NCI-H1417 (cell line): ENCODE measurements at regions not wholly inside any gene's neighbourhood (a gene's known extent, or its start where the extent isn't known, plus 50 kb on each side); places are given as distances from the start of the nearest gene placed in this dataset.
"Not testable (repeated sequence)": the region's sequence is repeated elsewhere in the genome, so short reads cannot be mapped to it uniquely, and the experiment has no call there.

Source experiments
- DNase-seq, 3 experiments: peaks; one replicate each; lab custom pipeline; 2025; lab: John Stamatoyannopoulos, UW

DNA sequence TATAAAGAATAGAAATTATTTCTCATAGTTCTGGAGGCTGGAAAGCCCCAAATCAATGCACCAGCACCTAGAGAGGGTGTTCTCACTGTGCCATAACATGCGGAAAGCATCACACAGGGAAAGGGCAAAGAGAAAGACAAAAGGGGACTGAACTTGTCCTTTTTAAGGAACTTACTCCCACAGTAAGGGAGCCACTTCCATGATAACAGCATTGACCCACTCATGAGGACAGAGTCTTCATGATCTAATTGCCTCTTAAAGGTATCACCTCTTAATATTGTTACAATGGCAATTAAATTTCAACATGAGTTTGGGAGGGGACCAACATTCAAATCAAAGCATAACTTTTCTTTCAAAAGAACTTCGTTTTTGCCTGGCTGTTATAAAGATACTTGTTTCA, 582.2 kb upstream of the ARID1B start:
- no peak for DNase-seq

DNA sequence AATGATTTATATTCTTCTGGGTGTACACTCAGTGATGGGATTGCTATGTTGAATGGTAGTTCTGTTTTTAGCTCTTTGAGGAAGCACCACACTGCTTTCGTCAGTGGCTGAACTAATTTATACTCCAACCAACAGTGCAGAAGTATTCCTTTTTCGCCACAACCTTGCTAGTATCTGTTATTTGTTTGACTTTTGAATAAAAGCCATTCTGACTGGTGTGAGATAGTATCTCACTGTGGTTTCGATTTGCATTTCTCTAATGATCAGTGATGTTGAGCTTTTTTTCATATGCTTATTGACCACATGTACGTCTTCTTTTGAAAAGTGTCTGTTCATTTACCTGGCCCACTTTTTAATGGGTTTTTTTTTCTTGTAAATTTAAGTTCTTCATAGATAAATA, 583.8 kb upstream of the ARID1B start:
- no peak for DNase-seq

DNA sequence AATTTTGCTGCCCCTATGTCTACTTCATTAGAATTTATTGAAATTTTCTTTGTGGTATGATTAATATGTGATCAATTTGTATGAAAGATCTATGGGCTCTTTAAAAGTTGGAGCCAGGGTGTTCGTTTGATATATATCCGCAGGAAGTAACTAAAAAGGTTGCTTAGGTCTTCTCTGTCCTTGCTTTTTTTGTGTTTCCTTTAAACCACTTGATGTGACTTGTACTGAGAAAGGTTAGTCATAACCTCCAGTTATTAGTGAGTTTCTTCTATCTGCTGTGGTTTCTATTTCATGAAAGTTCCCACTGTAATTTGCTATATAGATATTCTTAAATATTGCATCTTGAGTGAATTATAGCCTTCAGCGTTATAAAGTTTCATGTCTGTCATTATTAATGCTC, 585.3 kb upstream of the ARID1B start:
- no peak for DNase-seq

DNA sequence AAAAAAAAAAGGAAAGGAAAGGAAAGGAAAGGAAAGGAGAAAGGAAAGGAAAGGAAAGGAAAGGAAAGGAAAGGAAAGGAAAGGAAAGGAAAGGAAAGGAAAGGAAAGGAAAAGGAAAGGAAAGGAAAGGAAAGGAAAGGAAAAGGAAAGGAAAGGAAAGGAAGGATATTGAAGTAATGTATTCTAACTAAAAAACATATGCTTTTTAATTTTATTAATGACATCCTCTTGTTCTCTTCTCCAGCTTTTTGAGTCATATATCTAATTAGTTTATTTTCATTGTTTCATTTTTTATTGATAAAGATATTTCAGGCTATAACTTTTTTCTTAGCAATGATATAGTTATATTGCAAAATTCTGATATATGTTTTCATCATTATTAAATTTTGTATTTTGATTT, 585.8 kb upstream of the ARID1B start:
- DNase-seq: not testable (repeated sequence)

DNA sequence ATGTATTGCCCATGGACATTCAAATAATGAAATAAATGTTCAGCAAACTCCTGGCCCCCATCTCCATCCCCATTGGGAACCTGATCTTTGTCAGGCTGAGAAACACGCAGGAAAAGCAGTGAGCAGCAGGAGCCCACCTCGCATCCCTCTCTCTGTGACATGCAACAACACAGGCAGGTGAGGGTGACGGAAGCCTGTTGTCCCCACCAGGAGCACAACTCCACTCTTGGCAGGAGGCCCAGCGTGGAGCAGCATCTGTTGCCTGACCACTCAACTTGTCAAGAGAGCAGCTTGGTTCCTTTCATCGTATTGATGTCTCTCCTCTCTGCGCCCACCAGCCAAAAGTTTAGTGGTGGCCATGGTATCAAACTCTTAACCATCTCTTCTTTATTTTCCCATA, 586.9 kb upstream of the ARID1B start:
- DNase-seq: peak; percentile 5 to 65 (median 34)

DNA sequence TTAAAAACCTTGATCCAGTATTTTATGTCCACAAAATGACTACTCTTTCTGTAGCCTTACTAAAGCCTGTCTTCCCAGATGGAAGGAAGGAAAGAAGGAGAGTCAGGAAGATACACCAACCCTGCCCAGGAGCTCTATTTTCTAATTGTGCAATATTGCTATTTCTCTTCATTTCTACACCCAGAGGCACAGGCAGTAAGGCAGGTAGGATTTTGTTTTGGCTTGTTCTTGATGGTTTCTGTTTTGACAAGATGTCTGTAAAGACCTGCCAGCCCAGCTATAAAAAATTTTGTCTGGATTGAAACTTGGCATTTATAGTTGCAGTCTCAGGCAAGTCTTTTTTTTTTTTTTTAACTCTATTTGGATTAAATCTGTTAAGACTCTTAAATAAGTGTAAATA, 587.5 kb upstream of the ARID1B start:
- DNase-seq: no peak

DNA sequence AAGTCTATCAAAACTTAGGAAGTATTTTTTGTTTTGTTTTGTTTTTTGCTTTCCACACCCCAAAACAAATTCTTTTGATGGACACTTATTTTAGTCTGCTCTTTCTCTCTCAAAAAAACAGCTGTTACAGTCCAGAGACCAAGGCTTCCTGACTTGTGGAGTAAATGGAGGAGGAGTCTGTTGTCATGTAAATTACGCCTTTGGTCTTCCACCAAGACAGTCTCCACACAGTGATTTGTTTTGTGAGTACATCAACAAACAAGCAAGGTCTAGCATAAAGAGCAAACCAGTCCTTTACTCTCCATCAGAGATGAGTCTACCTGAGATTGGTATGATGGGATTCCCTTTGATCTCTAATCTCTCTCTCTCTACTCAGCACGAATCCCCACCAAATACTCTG, 588.0 kb upstream of the ARID1B start:
- no peak for DNase-seq

DNA sequence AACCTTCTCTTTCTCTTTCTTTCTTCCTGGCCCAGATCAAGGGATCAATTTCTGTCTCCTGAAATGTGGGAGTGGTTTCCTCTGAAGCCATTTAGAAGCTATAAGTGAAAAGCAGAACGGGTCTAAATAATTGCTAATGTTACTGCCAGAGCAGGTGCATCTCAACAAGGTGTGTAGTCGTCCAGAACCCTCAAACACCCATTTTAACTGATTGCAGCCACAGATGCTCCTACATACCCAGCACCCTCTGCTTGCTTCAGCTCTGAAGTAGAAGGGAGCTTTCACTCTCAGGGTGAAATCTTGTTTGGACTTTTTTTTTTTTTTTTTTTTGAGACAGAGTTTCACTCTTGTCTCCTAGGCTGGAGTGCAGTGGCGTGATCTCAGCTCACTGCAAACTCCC, 592.1 kb upstream of the ARID1B start:
- DNase-seq: peak in 2 of 3 experiments; percentile 10 to 50

DNA sequence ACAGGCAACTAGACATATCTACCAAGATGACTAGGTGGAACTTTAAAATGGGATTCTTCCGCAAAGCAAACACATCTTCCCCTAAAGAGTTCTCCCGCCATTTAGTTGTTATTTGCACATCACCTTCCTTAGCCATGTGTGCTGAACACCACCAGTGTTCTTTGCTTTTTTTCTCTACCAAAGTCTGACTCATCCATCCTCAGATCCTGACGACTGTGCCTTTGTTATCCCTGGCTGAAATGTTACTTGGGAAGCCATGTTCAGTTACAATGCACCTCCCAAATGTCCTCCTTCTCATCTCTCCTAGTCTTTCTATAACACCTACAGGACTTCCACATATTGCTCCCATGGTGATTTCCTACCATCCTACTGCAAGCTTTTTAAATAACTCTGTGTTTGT, 593.5 kb upstream of the ARID1B start:
- no peak for DNase-seq

DNA sequence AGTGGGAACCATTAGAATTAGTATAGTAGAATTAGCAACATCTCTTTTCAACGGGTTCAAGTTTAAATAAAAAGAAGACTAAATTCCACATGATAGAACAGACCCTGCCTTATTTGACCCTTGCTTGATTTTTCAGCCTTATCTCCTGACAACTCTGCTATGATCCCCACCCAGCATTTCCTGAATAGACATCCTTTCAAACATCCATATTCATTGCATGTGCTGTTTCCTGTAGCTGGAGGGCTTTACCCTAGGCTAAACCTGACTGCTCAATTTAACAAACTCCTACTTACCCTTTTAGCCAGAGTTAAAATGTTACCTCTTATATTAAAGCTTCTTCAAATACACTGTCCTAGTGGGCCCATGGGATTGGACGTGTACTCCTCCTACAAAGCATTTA, 594.8 kb upstream of the ARID1B start:
- DNase-seq: no peak

DNA sequence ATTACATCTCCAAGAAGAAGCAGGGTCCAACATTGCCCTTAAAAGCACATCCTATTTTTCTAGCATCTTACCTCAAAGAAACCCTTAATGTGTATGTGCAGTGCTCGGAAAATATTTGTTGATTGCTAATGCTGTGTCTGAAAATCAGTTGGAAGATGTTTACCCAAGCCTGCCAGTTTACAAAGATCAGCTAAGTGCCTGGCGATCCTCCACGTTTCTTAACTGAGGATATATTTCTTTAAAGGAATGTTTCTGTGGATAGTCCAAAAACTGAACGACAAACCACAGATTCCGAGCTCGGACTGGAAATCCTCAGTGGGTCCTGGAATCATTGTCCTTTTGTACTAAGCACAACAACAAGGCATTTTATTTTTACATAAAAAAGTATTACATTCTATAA, 595.7 kb upstream of the ARID1B start:
- DNase-seq: no peak

DNA sequence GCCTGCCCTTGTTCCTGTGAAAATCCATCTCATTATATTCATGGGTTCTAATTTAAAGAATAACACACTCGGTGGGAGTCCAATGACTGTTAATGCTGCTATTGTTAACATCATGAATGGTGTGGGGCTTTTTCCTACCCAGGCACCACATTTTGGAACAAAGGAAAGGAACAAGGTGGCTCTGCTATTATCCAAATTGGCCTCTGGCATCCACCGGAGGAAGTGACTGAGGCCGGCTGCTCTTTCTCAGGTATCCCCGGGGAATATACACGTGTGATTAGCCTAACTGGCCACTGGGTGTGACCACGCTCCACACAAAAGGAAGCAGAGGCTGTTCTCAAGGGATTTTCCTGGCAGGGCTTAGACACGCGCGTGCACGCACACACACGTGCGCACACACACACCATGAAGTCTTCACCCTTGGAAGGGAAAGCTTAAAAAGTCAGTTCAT, 601.2 kb upstream of the ARID1B start:
- DNase-seq: peak; percentile 57 to 96 (median 78)

DNA sequence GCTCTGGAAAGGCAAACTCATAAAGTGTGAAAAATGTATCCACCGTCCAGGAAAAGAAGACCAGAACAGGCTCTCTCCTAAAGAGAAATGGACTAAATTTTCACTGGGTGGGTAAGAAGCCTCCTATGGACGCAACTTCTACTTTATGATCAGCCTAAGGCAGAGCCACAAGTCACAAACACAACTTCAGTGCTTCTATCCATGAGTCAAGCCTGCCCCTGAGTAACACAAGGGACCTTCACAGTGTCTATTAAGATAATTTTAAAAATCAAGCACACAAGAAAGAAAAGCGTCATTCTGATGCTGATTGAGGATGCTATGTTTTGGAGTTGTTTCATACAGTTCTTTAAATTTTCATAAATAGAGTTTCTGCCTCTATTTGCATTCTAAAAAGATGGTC, 601.7 kb upstream of the ARID1B start:
- no peak for DNase-seq

DNA sequence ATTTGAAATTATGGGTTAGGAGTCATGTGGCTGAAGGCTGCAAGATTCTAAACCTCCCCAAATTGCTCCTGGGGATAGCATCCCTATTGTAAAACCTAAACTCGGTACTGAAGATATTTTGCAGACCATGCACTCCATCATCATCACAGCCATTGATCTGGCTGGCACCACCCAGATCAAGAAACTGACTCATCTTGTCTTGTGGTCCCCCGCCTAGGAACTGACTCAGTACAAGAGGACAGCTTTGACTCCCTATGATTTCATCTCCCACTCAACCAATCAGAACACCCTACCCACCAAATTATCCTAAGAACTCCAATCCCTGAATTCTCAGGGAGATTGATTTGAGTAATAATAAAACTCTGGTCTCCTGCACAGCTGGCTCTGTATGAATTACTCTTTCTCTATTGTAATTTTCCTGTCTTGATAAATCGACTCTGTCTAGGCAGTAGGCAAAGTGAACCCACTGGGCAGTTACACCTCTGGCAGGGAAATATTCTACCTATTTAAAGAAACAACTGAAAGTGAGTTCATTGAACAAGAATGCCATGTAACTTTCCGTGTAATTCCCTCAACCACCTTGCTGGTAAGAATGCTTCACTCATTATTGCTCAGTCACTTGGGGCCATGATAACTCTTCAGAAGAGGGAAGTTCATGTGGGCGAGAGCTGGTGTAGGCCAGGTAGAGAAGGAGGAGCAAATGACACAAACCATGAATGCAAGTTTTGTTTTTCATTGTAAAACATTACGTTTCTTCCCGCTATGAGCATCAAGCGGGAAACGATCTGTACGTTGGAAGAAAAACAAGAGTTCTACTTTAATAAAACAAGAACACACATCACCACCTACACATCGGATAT, 602.9 kb upstream of the ARID1B start:
- no peak for DNase-seq

DNA sequence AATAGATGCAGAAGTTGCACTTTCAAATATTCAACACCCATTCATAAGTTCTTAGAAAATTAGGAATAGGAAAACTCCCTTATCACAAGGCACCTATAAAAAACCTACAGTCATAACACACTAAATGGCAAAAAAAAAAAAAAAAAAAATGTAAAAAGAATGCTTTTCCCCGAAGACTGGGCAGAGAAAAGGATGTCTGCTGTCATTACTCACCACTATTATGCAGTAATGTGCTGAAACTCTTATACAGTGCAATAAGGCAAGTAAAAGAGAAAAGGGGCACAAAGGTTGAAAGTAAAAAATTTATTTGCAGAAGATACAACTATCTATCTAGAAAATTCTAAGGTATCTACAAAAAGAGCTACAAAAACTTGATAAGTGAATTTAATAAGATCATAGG, 607.8 kb upstream of the ARID1B start:
- no peak for DNase-seq

DNA sequence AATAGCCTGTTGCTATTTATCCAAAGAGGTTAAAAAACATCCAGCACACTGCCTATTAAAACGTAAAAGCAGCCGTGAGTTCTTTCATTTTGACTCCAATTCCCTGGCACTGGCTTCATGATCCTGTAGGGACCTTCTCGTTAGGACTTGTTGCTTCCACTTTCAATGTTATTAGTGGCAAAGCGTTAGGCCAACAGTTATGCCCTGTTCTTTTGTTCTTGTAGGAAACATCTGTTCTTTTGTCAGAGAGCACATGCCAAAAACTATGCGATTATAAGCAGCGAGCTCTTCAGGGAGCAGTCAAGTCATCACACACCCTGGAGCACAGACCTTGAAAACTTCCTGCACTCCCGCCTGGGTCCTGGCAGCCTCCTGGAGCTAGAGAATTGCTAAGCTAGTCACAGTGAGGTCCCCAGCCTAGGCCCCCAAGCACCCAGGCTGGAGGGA, 609.5 kb upstream of the ARID1B start:
- peak in 1 of 3 experiments; percentile 33 for DNase-seq

DNA sequence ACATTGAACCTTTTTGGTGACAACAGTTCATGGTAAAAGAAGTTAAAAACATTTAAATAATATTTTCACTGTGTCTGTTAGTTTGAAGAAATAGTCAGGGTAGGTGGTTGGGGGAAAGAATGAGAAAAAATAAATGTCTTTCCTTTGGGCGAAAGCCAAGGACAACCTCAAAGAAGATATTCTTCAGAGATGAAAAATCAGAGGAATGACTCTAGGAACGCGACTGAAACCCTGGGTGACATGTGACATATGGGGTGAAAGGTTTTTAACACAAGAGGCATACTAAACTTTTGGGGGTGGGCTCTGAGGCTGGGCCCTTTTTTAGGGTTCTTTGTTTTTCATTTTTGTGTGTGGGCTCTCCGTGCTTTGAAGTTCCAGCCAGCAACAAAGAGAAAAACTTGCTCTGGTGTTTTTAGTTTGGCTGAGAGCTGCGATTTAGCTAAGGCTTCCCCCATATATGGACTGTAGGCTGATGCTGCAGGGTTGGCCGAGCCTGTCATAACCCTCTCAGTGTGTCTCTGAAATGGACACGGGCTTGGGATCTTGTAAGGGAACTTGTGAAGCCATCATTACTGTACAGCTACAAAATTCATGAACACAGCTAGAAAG, 610.1 kb upstream of the ARID1B start:
- no peak for DNase-seq

DNA sequence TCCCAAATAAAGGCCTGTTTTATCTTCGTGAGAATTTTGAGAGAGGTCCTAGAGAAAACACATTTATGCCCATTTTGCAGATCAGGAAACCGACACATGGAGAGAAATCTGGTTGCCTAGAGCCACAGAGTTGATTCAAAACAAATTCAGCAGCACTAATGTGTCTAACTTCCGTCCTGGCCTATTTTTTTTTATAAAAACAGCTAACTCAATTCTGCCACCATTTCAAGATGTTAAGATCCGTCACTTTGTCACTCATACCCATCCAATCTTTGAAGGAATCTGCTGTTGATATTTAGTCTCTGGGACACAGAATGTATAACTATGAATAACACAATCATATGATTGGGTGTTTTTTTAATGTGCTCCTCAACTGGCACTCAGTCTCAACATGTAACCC, 611.1 kb upstream of the ARID1B start:
- DNase-seq: no peak

DNA sequence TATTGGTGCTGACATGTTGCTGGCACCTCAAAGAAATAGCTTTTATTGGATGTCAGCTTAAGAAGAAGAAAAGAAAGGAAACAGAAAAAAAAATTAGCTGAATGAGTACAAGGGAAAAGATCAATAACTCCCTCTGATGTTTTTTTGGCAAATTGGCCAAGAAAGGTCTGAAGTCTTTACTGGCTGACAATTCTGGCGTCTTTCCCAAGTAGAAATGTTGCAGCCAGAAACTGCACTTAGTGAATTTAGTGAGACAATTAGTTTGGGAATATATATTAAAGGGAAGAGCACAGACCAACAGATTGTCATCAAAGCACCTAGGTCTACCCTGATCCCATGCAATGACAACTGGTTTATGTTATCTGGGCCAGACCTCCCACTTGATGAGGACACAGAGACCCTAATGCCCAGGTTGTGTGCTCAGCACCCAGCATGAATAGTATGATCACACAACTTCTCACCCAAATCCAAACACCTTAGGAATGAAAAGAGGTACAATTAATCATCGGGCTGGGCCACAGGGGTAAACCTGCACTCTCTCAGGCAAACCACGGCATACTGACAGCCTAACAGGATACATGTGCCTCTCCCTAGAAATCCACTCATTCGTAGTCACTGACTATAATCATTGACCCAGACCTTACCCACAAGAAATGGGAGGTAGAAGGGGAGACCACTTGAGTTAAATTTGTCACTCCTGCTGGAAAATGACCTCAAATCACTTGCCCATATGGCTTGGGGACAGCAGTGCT, 612.3 kb upstream of the ARID1B start:
- no peak for DNase-seq

DNA sequence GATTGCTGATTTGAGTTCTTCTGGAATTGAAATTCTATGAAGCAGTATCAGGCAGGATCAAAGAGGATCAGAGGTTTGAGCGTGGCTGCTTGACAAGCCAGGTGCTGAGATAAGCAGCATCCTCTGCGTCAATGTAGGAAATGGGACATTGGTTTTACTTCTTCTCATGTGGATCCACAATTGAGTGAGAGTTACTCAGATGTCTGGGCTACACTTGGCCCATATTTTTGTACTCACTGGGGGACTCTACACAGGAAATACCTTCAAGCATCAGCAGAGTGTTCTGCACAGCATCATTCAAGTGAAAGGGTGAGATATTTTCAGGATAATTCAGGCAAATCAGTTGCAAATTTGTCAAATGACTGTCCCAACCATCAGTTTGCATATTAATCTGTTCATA, 613.9 kb upstream of the ARID1B start:
- DNase-seq: no peak

DNA sequence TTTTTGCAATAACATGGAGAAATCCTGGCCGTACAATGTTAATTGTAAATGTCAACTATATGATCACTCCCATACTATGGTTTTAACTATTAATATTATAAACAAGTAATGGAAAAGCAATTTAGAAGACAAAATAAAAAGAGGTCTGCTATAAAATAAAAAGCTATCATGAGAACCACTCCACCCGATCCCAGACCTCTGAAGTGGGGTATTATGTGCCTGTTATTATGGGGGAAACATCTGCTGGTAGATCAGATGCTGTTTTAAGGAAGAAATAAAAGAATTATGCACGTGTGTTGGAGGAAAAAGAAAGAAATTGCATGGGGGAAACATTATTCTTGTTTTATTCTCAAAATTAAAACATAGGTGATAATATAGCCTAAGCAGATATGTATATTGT, 615.7 kb upstream of the ARID1B start:
- DNase-seq: no peak

DNA sequence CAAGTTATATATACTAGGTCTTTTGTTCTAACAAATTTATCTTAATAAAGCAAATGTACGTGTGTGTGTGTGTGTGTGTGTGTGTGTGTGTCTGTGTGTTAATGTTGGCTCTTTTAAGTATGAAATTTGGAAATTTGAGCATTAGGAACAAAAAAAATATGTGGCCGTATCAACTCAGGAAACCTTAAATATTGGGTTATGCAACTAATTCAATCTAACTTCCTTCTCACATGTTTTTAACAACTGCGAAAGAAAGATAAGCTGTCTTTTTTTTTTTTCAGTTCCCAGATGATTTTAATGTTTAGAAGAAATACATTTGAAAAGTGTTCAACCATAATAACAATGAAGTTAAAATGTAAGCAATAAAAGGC, 616.4 kb upstream of the ARID1B start:
- no peak for DNase-seq
